ENCODE measurements at regions not wholly inside any gene's neighbourhood (a gene's known extent, or its start where the extent isn't known, plus 50 kb on each side); places are given as distances from the start of the nearest gene placed in this dataset.
"Not testable (repeated sequence)": the region's sequence is repeated elsewhere in the genome, so short reads cannot be mapped to it uniquely, and the experiment has no call there.

DNA sequence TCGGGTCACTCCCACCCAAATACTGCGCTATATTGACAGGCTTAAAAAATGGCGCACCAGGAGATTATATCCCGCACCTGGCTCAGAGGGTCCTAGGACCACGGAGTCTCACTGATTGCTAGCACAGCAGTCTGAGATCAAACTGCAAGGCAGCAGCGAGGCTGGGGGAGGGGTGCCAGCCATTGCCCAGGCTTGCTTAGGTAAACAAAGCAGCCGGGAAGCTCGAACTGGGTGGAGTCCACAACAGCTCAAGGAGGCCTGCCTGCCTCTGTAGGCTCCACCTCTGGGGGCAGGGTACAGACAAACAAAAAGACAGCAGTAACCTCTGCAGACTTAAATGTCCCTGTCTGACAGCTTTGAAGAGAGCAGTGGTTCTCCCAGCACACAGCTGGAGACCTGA, 2277.3 kb upstream of the ACO1 start:
- TF ChIP-seq CTCF, POLR2A (IDR thresholded peaks at IDR 0.05): not testable (repeated sequence)

Data from right lobe of liver (tissue), 4 donors.